Suprapubic skin (tissue), 4 donors: ENCODE measurements at regions not wholly inside any gene's neighbourhood (a gene's known extent, or its start where the extent isn't known, plus 50 kb on each side); places are given as distances from the start of the nearest gene placed in this dataset.
"Not testable (repeated sequence)": the region's sequence is repeated elsewhere in the genome, so short reads cannot be mapped to it uniquely, and the experiment has no call there.

Source experiments
- DNase-seq, 2 donors: peaks; one replicate each; pipeline ENCODE4 v3.0.0-alpha.2; 2019; ENCODE audit warnings: low spot score in 2 of 2
- H3K27ac ChIP-seq: fragments of 200-600 bp; sonication (generic); one replicate; pipeline ENCODE4 v1.5.1; 2019
- H3K27me3 ChIP-seq: fragments of 200-600 bp; sonication (generic); one replicate; pipeline ENCODE4 v1.5.1; 2019
- H3K36me3 ChIP-seq: fragments of 200-600 bp; sonication (generic); one replicate; pipeline ENCODE4 v1.5.1; 2019
- H3K4me1 ChIP-seq: fragments of 200-600 bp; sonication (generic); one replicate; pipeline ENCODE4 v1.5.1; 2019
- H3K4me3 ChIP-seq: fragments of 200-600 bp; sonication (generic); one replicate; pipeline ENCODE4 v1.5.1; 2019; ENCODE audit warnings: mild to moderate bottlenecking
- H3K9me3 ChIP-seq: fragments of 200-600 bp; sonication (generic); one replicate; pipeline ENCODE4 v1.5.1; 2019
- CTCF ChIP-seq, 2 donors: fragments of 200-600 bp in 1 of 2; fragments of 450-650 bp in 1 of 2; sonication (generic) in 1 of 2; IDR thresholded peaks; one replicate each; pipeline ENCODE4 v1.5.1; 2016 to 2019; ENCODE audit warnings: antibody characterized with exemption in 2 of 2, mild to moderate bottlenecking in 1 of 2, moderate library complexity in 1 of 2
- EP300 ChIP-seq: sonication (generic); formaldehyde crosslinking; IDR thresholded peaks from one replicate; pipeline ENCODE4 v1.6.1; 2017; ENCODE audit warnings: antibody characterized with exemption
- POLR2A ChIP-seq, 2 donors: fragments of 450-650 bp; IDR thresholded peaks; one replicate each; pipeline ENCODE4 v1.6.1; 2017; ENCODE audit warnings: antibody characterized with exemption in 2 of 2, mild to moderate bottlenecking in 2 of 2, moderate library complexity in 2 of 2
- POLR2AphosphoS5 ChIP-seq, 3 donors: sonication (generic); formaldehyde crosslinking; IDR thresholded peaks; one replicate each; pipeline ENCODE4 v1.6.1; 2017; ENCODE audit warnings: antibody characterized with exemption in 3 of 3
- WGBS: methylation state at CpG from one replicate; pipeline ENCODE4 v1.1.5; 2018; 5-methylcytosine and 5-hydroxymethylcytosine counted together

GRCh38 chrX:40863671-40864070 is 128.3 kb upstream of the MED14 start:
- 100% methylated on average over 1 of the region's 1 CpG for WGBS

GRCh38 chrX:40864972-40865371 is 129.6 kb upstream of the MED14 start:
- no peak overlapping the region for H3K4me3 ChIP-seq
- H3K4me1 ChIP-seq, result peaks cover 5% of the 10 kb centered on the region
- H3K9me3 ChIP-seq, result no peaks in the 10 kb centered on the region
- H3K27me3 ChIP-seq, result no peaks in the 10 kb centered on the region
- H3K27ac ChIP-seq, result no peak overlapping the region
- no peak for TF ChIP-seq POLR2AphosphoS5 (IDR thresholded peaks at IDR 0.05)
- no peak for TF ChIP-seq POLR2A (IDR thresholded peaks at IDR 0.05)
- TF ChIP-seq CTCF (IDR thresholded peaks at IDR 0.05), result no peak
- no peak for TF ChIP-seq EP300
- no peak for DNase-seq
- H3K36me3 ChIP-seq, result no peaks in the 10 kb centered on the region
- 100% methylated on average over 1 of the region's 1 CpG for WGBS

More at GRCh38 chrX:40863671-40864070, 128.3 kb upstream of the MED14 start:
- Histone ChIP-seq H3K4me3 (no peak overlapping the region), H3K27ac (no peak overlapping the region), H3K9me3 (no peaks in the 10 kb centered on the region), H3K4me1 (peaks cover 5% of the 10 kb centered on the region), H3K27me3 (no peaks in the 10 kb centered on the region), H3K36me3 (no peaks in the 10 kb centered on the region)
- TF ChIP-seq POLR2A (IDR thresholded peaks at IDR 0.05) (no peak), POLR2AphosphoS5 (IDR thresholded peaks at IDR 0.05) (no peak), EP300 (no peak), CTCF (IDR thresholded peaks at IDR 0.05) (no peak)
- no peak for DNase-seq

GRCh38 chrX:40866893-40867292 is 131.6 kb upstream of the MED14 start:
- 65% methylated on average over 1 of the region's 2 CpGs for WGBS
- no peaks in the 10 kb centered on the region for H3K27me3 ChIP-seq
- no peak for DNase-seq
- no peaks in the 10 kb centered on the region for H3K36me3 ChIP-seq
- H3K4me1 ChIP-seq, result peaks cover 5% of the 10 kb centered on the region
- TF ChIP-seq POLR2AphosphoS5 (IDR thresholded peaks at IDR 0.05) (no peak), EP300 (no peak), POLR2A (IDR thresholded peaks at IDR 0.05) (no peak), CTCF (IDR thresholded peaks at IDR 0.05) (no peak)
- no peaks in the 10 kb centered on the region for H3K9me3 ChIP-seq
- H3K4me3 ChIP-seq, result no peak overlapping the region
- no peak overlapping the region for H3K27ac ChIP-seq

GRCh38 chrX:40867352-40867751 is 132.0 kb upstream of the MED14 start:
- 20% methylated on average over 1 of the region's 1 CpG for WGBS
- no peak for DNase-seq
- no peaks in the 10 kb centered on the region for H3K27me3 ChIP-seq
- peaks cover 5% of the 10 kb centered on the region for H3K4me1 ChIP-seq
- H3K4me3 ChIP-seq, result no peak overlapping the region
- no peak for TF ChIP-seq CTCF (IDR thresholded peaks at IDR 0.05)
- no peak for TF ChIP-seq POLR2AphosphoS5 (IDR thresholded peaks at IDR 0.05)
- no peak for TF ChIP-seq POLR2A (IDR thresholded peaks at IDR 0.05)
- TF ChIP-seq EP300, result no peak
- no peaks in the 10 kb centered on the region for H3K9me3 ChIP-seq
- H3K36me3 ChIP-seq, result no peaks in the 10 kb centered on the region
- no peak overlapping the region for H3K27ac ChIP-seq

GRCh38 chrX:40868868-40869267 is 133.5 kb upstream of the MED14 start:
- WGBS, result 77% methylated on average over 3 of the region's 3 CpGs
- H3K27me3 ChIP-seq, result no peaks in the 10 kb centered on the region
- H3K4me1 ChIP-seq, result peaks cover 5% of the 10 kb centered on the region
- H3K9me3 ChIP-seq, result no peaks in the 10 kb centered on the region
- DNase-seq, result no peak
- no peak overlapping the region for H3K4me3 ChIP-seq
- H3K36me3 ChIP-seq, result no peaks in the 10 kb centered on the region
- TF ChIP-seq POLR2A (IDR thresholded peaks at IDR 0.05) (no peak), POLR2AphosphoS5 (IDR thresholded peaks at IDR 0.05) (no peak), EP300 (no peak), CTCF (IDR thresholded peaks at IDR 0.05) (no peak)
- H3K27ac ChIP-seq, result no peak overlapping the region

- WGBS, result 96% methylated on average over 1 of the region's 1 CpG
- not testable (repeated sequence) for H3K9me3 ChIP-seq, H3K27me3 ChIP-seq, H3K36me3 ChIP-seq, H3K27ac ChIP-seq, H3K4me1 ChIP-seq, DNase-seq, H3K4me3 ChIP-seq
Measured at GRCh38 chrX:40870982-40871381, 135.6 kb upstream of the MED14 start.
